Calu3 (cell line): ENCODE measurements at regions not wholly inside any gene's neighbourhood (a gene's known extent, or its start where the extent isn't known, plus 50 kb on each side); places are given as distances from the start of the nearest gene placed in this dataset.
"Not testable (repeated sequence)": the region's sequence is repeated elsewhere in the genome, so short reads cannot be mapped to it uniquely, and the experiment has no call there.

Source experiments
- BruUV-seq: library from RNA; stranded (reverse); fragments of 400-500 nt; replicated peaks from 2 replicates; lab custom pipeline; 2021; lab: Mats Ljungman, UMichigan
- CTCF ChIA-PET: fragments of 300-600 bp; sonication (Branson Sonifier 250); formaldehyde crosslinking; loops from one replicate; lab custom pipeline; 2022; ENCODE audit warnings: antibody characterized with exemption; lab: Charles Lee
- DNase-seq: peaks from one replicate; pipeline ENCODE4 v3.0.0; 2022
- H3K27ac Mint-ChIP-seq: one replicate; pipeline ENCODE4 v1.8.0; 2022; ENCODE audit warnings: mixed read lengths; ENCODE audit not compliant: unreplicated experiment
- H3K27me3 Mint-ChIP-seq: one replicate; pipeline ENCODE4 v1.8.0; 2022; ENCODE audit warnings: mixed read lengths; ENCODE audit not compliant: unreplicated experiment
- H3K36me3 Mint-ChIP-seq: one replicate; pipeline ENCODE4 v1.8.0; 2022; ENCODE audit warnings: mild to moderate bottlenecking, moderate library complexity, mixed read lengths; ENCODE audit not compliant: insufficient read depth, unreplicated experiment
- H3K4me1 Mint-ChIP-seq: one replicate; pipeline ENCODE4 v1.8.0; 2022; ENCODE audit warnings: mild to moderate bottlenecking, low read depth, mixed read lengths; ENCODE audit not compliant: unreplicated experiment
- H3K4me3 Mint-ChIP-seq: one replicate; pipeline ENCODE4 v1.8.0; 2022; ENCODE audit warnings: mild to moderate bottlenecking, low read depth, moderate library complexity, mixed read lengths; ENCODE audit not compliant: unreplicated experiment
- H3K9me3 Mint-ChIP-seq: one replicate; pipeline ENCODE4 v1.8.0; 2022; ENCODE audit warnings: low read depth, mixed read lengths; ENCODE audit not compliant: unreplicated experiment
- CTCF ChIP-seq: fragments of 200-600 bp; IDR thresholded peaks from one replicate; pipeline ENCODE4 v1.8.0; 2022; ENCODE audit warnings: antibody characterized with exemption; ENCODE audit not compliant: unreplicated experiment
- intact Hi-C: fragments of 100-400 bp; cut with micrococcal nuclease; formaldehyde crosslinking; loops from one replicate; pipeline ENCODE4 v1.10.0; 2022; ENCODE audit not compliant: unreplicated experiment

- no peaks in the 10 kb centered on the region for H3K27me3 Mint-ChIP-seq
- DNase-seq = no peak
- H3K36me3 Mint-ChIP-seq = no peaks in the 10 kb centered on the region
- no peak for TF ChIP-seq CTCF
- no peak overlapping the region for H3K4me3 Mint-ChIP-seq
- CTCF ChIA-PET = no interaction called here
- intact Hi-C loops = no loop called here
- no peaks in the 10 kb centered on the region for H3K4me1 Mint-ChIP-seq
- H3K9me3 Mint-ChIP-seq = peaks cover 8% of the 10 kb centered on the region
- BruUV-seq = no TSS peak
- no peak overlapping the region for H3K27ac Mint-ChIP-seq
These were observed 90.6 kb upstream of the RUFY1 start for GRCh38 chr5:179459771-179460170.

DNA sequence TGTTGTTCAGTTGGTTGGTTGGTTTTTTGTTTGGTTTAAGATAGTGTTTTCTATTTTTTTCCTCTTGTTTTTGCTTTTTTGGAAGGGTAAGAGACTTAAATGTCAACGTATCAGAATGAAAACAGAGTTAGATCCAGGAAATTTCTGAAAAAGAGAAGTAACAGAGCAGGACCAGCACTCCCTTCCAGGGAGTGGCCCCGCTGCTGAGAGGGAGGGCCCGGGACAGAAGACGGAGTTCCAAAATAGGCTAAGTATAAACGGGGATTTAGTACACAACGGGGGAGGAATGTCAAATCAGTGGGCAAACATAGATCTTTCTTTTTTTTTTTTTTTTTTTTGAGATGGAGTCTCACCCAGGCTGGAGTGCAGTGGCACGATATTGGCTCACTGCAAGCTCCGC is 92.7 kb upstream of the RUFY1 start:
- H3K36me3 Mint-ChIP-seq = no peaks in the 10 kb centered on the region
- H3K4me3 Mint-ChIP-seq = no peak overlapping the region
- H3K27ac Mint-ChIP-seq = no peak overlapping the region
- TF ChIP-seq CTCF = no peak
- BruUV-seq = no TSS peak
- H3K27me3 Mint-ChIP-seq = peaks cover 18% of the 10 kb centered on the region
- DNase-seq = no peak
- H3K4me1 Mint-ChIP-seq = no peaks in the 10 kb centered on the region
- intact Hi-C loops = no loop called here
- peaks cover 13% of the 10 kb centered on the region for H3K9me3 Mint-ChIP-seq
- CTCF ChIA-PET = no interaction called here

GRCh38 chr5:179456075-179456474 is 94.3 kb upstream of the RUFY1 start:
- CTCF ChIA-PET, H3K4me1 Mint-ChIP-seq, BruUV-seq, DNase-seq, H3K27ac Mint-ChIP-seq, H3K36me3 Mint-ChIP-seq, intact Hi-C loops, H3K4me3 Mint-ChIP-seq: not testable (repeated sequence)
- H3K27me3 Mint-ChIP-seq = peaks cover 18% of the 10 kb centered on the region
- H3K9me3 Mint-ChIP-seq = peaks cover 13% of the 10 kb centered on the region

DNA sequence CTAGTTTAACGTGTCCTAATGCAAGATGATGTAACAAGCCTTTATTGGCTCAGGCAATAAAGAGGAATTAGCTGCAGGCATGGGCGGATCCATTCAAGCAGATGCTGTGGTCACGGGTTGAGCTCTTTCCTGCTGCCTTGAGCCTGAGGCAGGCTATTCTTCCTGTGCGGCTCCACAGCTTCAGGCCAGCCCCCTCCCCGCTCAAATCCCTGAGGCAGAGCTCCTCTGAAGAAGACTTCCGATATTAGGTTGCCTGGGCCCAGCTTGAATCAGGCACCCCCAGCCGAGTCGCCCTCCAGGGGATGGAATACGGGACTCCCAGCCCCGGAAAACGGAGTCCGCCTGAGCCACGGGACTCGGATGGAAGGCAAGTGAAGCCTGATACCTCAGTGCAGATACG is 95.0 kb upstream of the RUFY1 start:
- H3K4me3 Mint-ChIP-seq = no peak overlapping the region
- no peaks in the 10 kb centered on the region for H3K4me1 Mint-ChIP-seq
- intact Hi-C loops = no loop called here
- peaks cover 18% of the 10 kb centered on the region for H3K27me3 Mint-ChIP-seq
- no TSS peak for BruUV-seq
- no peak overlapping the region for H3K27ac Mint-ChIP-seq
- H3K36me3 Mint-ChIP-seq = no peaks in the 10 kb centered on the region
- CTCF ChIA-PET = no interaction called here
- no peak for DNase-seq
- TF ChIP-seq CTCF = no peak
- H3K9me3 Mint-ChIP-seq = peaks cover 13% of the 10 kb centered on the region

DNA sequence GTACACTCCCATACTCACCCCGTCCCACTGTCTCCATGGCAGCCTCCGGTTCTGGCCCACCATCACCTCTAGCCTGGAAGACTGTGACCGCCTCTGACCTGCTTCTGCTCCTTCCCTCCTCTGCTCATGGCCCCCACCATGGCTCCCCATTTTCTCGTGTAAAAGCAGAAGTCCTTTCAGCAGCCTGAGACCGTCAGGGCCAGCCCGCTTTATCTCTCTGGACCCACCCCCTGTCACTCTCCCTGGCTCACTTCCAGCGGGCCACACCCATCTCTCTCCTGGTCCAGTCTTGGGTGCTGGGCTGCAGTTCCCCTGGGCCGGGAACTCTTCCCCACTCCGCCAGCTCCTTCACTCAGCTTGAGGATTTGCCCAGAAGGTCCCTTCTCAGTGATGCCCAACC is 96.0 kb upstream of the RUFY1 start:
- Mint-ChIP-seq H3K4me1 (no peaks in the 10 kb centered on the region), H3K36me3 (no peaks in the 10 kb centered on the region), H3K4me3 (no peak overlapping the region), H3K27me3 (peaks cover 18% of the 10 kb centered on the region), H3K9me3 (peaks cover 10% of the 10 kb centered on the region), H3K27ac (no peak overlapping the region)
- intact Hi-C loops = no loop called here
- no peak for DNase-seq
- CTCF ChIA-PET = no interaction called here
- no peak for TF ChIP-seq CTCF
- BruUV-seq = no TSS peak
